Upper lobe of right lung (tissue), 1 donor: ENCODE measurements at regions not wholly inside any gene's neighbourhood (a gene's known extent, or its start where the extent isn't known, plus 50 kb on each side); places are given as distances from the start of the nearest gene placed in this dataset.

Experiments
- ATAC-seq: fragments of 200-7000 bp; cut with Tn5 transposase; one replicate; pipeline ENCODE4 v1.9.1; 2020; ENCODE audit warnings: mild to moderate bottlenecking, moderate library complexity
- DNase-seq: peaks from one replicate; pipeline ENCODE4 v3.0.0-alpha.2; 2020
- H3K27ac ChIP-seq: fragments of 200-600 bp; one replicate; pipeline ENCODE4 v1.8.0; 2022
- H3K27me3 ChIP-seq: fragments of 200-600 bp; one replicate; pipeline ENCODE4 v1.8.0; 2022; ENCODE audit warnings: mild to moderate bottlenecking
- H3K36me3 ChIP-seq: fragments of 200-600 bp; one replicate; pipeline ENCODE4 v1.8.0; 2022
- H3K4me1 ChIP-seq: fragments of 200-600 bp; one replicate; pipeline ENCODE4 v1.8.0; 2022
- H3K4me3 ChIP-seq: fragments of 200-600 bp; one replicate; pipeline ENCODE4 v1.8.0; 2022; ENCODE audit warnings: mild to moderate bottlenecking
- H3K9me3 ChIP-seq: fragments of 200-600 bp; one replicate; pipeline ENCODE4 v1.8.0; 2022
- intact Hi-C: fragments of 100-400 bp; cut with DNase I; formaldehyde crosslinking; loops from one replicate; pipeline ENCODE4 v1.11.0; 2022
- TF ChIP-seq, protein P1 (sequence below): fragments of 200-600 bp; IDR thresholded peaks from one replicate; pipeline ENCODE4 v1.8.0; 2022; ENCODE audit warnings: antibody characterized with exemption
- donor health status: DM: no; HTN: yes; CAD: no; lungs with severe emphysema.

DNA sequence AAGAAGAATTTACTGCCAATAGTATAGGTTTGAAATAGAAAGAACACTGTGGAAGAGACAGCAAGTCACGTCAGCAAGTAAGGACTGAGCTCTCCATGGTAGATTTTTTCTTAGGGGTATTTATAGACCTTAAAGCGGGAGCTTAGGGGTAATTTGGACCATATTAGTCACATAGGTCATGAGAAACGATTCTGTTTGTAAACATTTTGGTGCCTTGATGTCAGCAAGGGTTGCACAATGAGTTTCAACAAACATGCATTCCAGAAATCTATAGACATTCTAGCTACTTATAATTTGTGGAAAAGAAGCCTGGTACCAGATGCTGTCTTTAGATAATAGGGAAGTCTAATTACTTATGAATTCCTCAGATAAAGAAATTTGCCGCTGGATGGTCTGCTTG, 624.7 kb downstream of the TDRD15 start:
- no peak overlapping the region for H3K4me3 ChIP-seq
- H3K4me1 ChIP-seq, result no peaks in the 10 kb centered on the region
- no peak for ATAC-seq
- H3K36me3 ChIP-seq, result no peaks in the 10 kb centered on the region
- intact Hi-C loops, result no loop called here
- TF ChIP-seq, protein P1, sequence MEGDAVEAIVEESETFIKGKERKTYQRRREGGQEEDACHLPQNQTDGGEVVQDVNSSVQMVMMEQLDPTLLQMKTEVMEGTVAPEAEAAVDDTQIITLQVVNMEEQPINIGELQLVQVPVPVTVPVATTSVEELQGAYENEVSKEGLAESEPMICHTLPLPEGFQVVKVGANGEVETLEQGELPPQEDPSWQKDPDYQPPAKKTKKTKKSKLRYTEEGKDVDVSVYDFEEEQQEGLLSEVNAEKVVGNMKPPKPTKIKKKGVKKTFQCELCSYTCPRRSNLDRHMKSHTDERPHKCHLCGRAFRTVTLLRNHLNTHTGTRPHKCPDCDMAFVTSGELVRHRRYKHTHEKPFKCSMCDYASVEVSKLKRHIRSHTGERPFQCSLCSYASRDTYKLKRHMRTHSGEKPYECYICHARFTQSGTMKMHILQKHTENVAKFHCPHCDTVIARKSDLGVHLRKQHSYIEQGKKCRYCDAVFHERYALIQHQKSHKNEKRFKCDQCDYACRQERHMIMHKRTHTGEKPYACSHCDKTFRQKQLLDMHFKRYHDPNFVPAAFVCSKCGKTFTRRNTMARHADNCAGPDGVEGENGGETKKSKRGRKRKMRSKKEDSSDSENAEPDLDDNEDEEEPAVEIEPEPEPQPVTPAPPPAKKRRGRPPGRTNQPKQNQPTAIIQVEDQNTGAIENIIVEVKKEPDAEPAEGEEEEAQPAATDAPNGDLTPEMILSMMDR, result no peak
- no peaks in the 10 kb centered on the region for H3K9me3 ChIP-seq
- no peak overlapping the region for H3K27ac ChIP-seq
- DNase-seq, result no peak
- no peaks in the 10 kb centered on the region for H3K27me3 ChIP-seq

DNA sequence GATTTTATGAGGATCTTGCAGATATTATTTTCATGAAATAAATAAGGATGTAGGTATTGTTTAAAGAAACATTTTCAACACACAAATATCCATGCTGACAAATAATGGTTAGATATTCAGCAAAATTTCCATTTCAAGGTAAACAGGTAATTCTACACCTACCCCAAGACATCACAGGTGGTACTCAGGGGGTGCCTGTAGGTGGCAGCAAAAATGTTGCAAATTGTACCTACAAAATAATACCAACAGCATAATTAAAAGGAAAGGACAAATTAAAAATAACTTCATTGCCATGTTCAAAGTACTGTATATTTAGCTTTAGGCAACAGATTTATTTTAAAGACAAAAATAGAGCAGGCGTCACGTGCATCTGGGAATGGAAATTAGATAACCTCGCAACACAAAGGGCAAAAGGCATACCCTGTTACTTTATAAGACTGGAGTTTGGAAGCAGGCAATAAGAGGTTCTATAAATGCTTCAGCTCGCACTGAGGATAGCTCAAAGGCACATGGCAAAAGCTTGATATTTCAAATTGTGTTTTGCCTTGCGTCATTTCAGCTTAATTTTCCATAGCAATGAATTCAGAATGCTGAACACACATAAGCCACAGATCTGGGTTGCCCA, 630.5 kb downstream of the TDRD15 start:
- Histone ChIP-seq H3K4me3 (no peak overlapping the region), H3K27me3 (no peaks in the 10 kb centered on the region), H3K36me3 (no peaks in the 10 kb centered on the region), H3K27ac (no peak overlapping the region), H3K4me1 (no peaks in the 10 kb centered on the region), H3K9me3 (no peaks in the 10 kb centered on the region)
- ATAC-seq (no peak), DNase-seq (no peak)
- intact Hi-C loops, result no loop called here
- TF ChIP-seq, protein P1, result peak; percentile 32

DNA sequence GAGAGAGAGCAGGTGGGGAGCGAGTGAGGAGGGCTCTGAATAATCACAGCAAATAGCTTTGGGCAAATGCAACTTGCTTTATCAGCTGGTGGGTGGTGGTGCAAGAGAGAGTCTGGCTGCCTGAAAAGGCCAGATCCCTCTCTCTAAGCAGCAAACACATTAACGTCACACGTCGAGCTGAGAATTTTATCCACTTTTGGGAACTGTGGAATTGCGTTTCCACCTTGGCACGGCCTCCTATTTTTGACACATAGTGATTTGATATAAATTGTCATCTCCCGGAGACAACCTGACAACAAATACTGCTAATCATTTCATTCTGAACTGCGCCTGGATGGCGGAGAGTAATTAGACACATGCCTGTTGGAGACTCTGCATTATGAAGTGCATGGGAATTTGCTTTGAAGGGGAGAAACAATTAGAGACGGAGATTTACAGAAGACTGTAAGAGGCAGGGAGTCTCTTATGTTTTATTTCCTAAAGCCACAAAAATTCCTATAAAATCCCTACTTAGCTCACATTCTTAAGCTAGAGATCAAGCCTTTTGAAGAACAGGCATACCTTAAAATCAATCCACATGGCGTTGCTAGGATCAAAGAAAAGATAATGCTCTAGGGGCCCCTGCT, 634.1 kb downstream of the TDRD15 start:
- intact Hi-C loops, result no loop called here
- Histone ChIP-seq H3K4me1 (no peaks in the 10 kb centered on the region), H3K9me3 (no peaks in the 10 kb centered on the region), H3K27ac (no peak overlapping the region), H3K4me3 (no peak overlapping the region), H3K36me3 (no peaks in the 10 kb centered on the region), H3K27me3 (no peaks in the 10 kb centered on the region)
- TF ChIP-seq, protein P1, result no peak
- DNase-seq (no peak), ATAC-seq (no peak)

DNA sequence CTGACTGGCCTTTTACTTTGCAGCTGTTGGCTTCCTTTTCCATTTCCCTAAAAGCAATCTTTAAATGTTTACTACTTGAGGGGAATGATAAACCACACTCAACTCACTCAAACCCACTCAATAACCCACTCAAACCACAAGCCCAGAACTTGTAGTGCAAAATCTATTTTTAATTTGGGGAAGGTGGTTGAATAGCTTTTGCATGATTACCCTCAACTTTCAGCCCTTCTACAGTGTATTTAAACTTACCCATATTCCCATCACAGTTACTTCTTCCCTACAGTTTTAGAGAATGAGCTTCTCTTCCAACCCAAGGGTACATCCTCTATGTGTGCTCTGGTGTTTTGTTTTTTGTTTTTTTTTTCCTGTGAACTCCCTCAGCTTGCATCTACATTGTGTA, 636.1 kb downstream of the TDRD15 start:
- H3K4me3 ChIP-seq, result no peak overlapping the region
- no peaks in the 10 kb centered on the region for H3K9me3 ChIP-seq
- DNase-seq (no peak), ATAC-seq (no peak)
- H3K27me3 ChIP-seq, result no peaks in the 10 kb centered on the region
- no peaks in the 10 kb centered on the region for H3K36me3 ChIP-seq
- no peak overlapping the region for H3K27ac ChIP-seq
- intact Hi-C loops, result no loop called here
- H3K4me1 ChIP-seq, result no peaks in the 10 kb centered on the region
- TF ChIP-seq, protein P1, result no peak

DNA sequence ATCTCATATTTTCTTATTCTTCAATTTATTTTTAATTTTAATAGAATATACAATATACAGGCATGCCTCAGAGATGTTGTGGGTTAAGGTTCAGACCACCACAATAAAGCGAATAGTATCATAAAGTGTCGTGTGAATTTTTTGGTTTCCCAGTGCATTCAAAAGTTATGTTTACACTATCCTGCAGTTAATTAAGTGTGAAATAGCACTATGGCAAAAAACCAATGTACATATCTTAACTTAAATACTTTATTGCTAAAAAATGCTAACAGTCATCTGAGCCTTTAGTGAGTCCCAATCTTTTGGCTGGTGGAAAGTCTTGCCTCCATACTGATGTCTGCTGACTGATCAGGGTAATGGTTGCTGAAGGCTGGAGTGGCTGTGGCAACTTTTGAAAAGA, 637.6 kb downstream of the TDRD15 start:
- DNase-seq (no peak), ATAC-seq (no peak)
- TF ChIP-seq, protein P1, result no peak
- Histone ChIP-seq H3K4me3 (no peak overlapping the region), H3K4me1 (no peaks in the 10 kb centered on the region), H3K27ac (no peak overlapping the region), H3K27me3 (no peaks in the 10 kb centered on the region), H3K9me3 (no peaks in the 10 kb centered on the region), H3K36me3 (no peaks in the 10 kb centered on the region)
- intact Hi-C loops, result no loop called here

DNA sequence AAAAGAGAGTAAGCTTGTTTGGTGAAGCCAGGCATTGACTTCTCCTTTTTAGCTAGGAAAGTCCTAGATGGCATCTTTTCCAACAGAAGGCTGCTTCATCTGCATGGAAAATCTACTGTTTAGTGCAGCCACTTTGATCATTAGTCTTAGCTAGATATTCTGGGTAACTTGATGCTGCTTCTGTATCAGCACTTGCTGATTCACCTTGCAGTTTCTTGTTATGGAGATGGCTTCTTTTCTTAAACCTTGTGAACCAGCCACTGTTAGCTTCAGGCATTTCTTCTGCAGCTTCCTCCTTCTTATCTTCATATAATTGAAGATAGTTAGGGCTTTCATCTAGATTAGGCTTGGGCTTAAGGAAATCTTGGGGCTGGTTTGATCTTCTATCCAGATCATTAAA, 639.7 kb downstream of the TDRD15 start:
- ATAC-seq, result no peak
- intact Hi-C loops, result no loop called here
- TF ChIP-seq, protein P1, result no peak
- DNase-seq, result no peak
- Histone ChIP-seq H3K27me3 (no peaks in the 10 kb centered on the region), H3K9me3 (no peaks in the 10 kb centered on the region), H3K4me3 (no peak overlapping the region), H3K36me3 (no peaks in the 10 kb centered on the region), H3K4me1 (no peaks in the 10 kb centered on the region), H3K27ac (no peak overlapping the region)
